ENCODE measurements at regions not wholly inside any gene's neighbourhood (a gene's known extent, or its start where the extent isn't known, plus 50 kb on each side); places are given as distances from the start of the nearest gene placed in this dataset.

DNA sequence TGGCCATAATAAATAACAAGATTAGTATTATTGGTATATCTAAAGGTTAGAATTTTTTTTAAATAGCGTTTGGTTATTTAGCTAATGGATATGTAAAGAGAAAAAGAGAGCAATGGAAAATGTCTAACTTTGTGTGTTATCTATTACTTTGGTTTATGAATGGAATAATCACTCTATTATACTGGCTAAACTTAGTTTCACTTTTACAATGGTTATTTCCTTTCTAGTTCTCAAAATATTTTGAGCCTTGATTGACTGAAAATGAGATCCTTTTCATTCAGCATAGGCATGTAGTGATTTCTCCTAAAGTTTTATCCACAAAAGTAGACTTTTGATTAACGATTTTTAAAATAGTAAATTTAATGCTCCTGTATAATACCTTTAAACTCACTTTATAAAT is 51.6 kb upstream of the MLIP start:
- TF ChIP-seq, protein P1, sequence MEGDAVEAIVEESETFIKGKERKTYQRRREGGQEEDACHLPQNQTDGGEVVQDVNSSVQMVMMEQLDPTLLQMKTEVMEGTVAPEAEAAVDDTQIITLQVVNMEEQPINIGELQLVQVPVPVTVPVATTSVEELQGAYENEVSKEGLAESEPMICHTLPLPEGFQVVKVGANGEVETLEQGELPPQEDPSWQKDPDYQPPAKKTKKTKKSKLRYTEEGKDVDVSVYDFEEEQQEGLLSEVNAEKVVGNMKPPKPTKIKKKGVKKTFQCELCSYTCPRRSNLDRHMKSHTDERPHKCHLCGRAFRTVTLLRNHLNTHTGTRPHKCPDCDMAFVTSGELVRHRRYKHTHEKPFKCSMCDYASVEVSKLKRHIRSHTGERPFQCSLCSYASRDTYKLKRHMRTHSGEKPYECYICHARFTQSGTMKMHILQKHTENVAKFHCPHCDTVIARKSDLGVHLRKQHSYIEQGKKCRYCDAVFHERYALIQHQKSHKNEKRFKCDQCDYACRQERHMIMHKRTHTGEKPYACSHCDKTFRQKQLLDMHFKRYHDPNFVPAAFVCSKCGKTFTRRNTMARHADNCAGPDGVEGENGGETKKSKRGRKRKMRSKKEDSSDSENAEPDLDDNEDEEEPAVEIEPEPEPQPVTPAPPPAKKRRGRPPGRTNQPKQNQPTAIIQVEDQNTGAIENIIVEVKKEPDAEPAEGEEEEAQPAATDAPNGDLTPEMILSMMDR (conservative IDR thresholded peaks at IDR 0.05): no peak
- no peak for TF ChIP-seq EZH2 (IDR thresholded peaks at IDR 0.05; ENCODE audit: low read depth)
